AG09309 (cell line): ENCODE measurements at regions not wholly inside any gene's neighbourhood (a gene's known extent, or its start where the extent isn't known, plus 50 kb on each side); places are given as distances from the start of the nearest gene placed in this dataset.

Source experiments
- DNase-seq: peaks from one replicate; pipeline ENCODE4 v3.0.0-alpha.2; 2010; ENCODE audit warnings: low read depth
- H3K4me3 ChIP-seq: 2 replicates; pipeline ENCODE4 v1.5.1; 2011; ENCODE audit warnings: mild to moderate bottlenecking, low read depth, low read length, moderate library complexity; ENCODE audit not compliant: control insufficient read depth
- CTCF ChIP-seq: IDR thresholded peaks from 2 replicates; pipeline ENCODE4 v1.5.1; 2011; ENCODE audit warnings: mild to moderate bottlenecking, low read depth, low read length, inconsistent platforms; ENCODE audit not compliant: insufficient read depth, control insufficient read depth; ENCODE audit errors: missing control alignments

GRCh38 chr2:103945083-103945482 lies 908.8 kb upstream of the POU3F3 start:
- DNase-seq, result no peak
- TF ChIP-seq CTCF, result no peak
- no peak overlapping the region for H3K4me3 ChIP-seq

- no peak overlapping the region for H3K4me3 ChIP-seq
- TF ChIP-seq CTCF, result no peak
- DNase-seq, result no peak
These were observed 894.5 kb upstream of the POU3F3 start for GRCh38 chr2:103959174-103960128.

- no peak for DNase-seq
- no peak for TF ChIP-seq CTCF
- H3K4me3 ChIP-seq, result no peak overlapping the region
These were observed 893.8 kb upstream of the POU3F3 start for GRCh38 chr2:103960129-103960513.

GRCh38 chr2:103960951-103961350 lies 893.0 kb upstream of the POU3F3 start:
- no peak for TF ChIP-seq CTCF
- no peak for DNase-seq
- no peak overlapping the region for H3K4me3 ChIP-seq

GRCh38 chr2:103961862-103962261 lies 892.1 kb upstream of the POU3F3 start:
- no peak overlapping the region for H3K4me3 ChIP-seq
- no peak for TF ChIP-seq CTCF
- no peak for DNase-seq

GRCh38 chr2:103962670-103963069 lies 891.2 kb upstream of the POU3F3 start:
- TF ChIP-seq CTCF, result no peak
- H3K4me3 ChIP-seq, result no peak overlapping the region
- DNase-seq, result no peak
